ENCODE measurements at regions not wholly inside any gene's neighbourhood (a gene's known extent, or its start where the extent isn't known, plus 50 kb on each side); places are given as distances from the start of the nearest gene placed in this dataset.

DNA sequence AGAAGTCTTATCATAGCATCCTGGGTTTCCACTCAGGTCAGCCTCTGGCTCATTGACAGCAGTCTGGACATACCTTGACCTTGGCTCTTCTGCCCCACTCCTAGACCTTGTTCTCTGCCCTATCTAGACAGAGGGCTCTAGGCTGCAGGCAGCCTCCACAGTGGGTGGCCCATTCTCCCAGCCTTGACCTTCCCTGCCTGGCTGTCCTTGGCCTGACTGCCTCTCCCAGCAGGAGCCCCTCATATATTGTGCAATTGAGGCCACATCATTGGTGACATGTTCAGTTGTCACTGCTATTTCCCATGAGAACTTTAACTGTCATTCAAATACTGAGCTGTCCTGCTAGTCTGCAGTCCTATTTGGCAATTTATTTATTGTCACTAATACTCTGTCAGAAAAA lies 503.4 kb downstream of the PLXNA4 start:
- no peak for DNase-seq

DNA sequence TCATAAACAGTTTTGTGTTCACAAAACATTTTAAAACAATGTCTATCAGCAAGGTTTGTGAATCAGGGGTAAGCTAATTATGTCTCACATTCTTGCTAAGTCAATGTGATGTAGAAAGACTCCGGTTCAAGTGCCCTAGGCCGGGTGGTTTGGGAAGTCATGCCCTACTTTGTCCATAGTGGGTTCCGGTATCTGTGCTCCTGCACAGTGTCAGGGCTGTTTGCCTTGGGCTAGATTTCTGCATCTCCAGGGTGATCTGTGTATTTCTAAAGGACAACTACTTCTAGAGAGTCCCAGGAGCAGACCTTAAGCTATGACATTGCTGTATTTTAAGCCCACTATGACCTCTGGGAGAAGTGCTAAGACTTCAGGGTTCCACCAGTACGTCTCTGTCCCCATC lies 504.1 kb downstream of the PLXNA4 start:
- DNase-seq = no peak

DNA sequence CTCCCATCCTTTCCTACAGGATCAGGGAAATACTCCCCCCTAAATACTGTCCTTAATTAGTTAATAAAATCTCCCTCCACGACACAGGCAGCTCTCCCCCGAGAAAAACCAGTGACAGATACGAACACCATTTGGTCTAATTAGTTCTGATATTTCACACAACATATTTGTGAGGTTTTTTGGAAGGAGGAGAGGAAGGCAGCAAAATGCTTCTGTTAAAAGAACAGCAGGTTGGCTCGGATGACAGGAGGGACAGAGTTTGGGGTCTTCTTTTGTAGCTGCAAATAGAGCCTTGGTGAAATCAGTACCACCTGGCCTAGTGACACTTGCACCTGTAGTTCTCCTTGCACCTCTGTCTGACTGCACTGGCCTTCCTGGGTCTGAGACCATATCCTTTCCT lies 507.0 kb downstream of the PLXNA4 start:
- DNase-seq = no peak

DNA sequence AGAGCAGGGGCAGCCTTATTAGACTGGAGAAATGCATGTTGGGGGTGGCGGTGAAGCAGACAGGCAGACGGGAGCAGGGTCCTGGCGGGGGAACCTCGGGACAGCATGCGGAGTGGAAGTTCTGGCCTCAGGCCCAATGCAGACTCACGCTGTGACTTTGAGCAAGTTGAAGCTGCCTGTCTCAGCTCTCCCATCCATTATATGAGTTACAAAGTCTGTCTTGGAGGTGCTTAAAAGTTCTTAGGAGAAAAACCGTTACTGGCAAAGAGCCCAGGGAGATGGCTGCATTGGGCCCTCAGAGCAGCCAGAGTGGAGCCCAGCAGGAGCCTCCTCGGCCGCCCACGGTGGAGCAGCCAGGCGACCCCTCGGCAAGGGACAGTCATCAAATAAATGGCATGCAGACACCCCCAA lies 509.5 kb downstream of the PLXNA4 start:
- DNase-seq = no peak

DNA sequence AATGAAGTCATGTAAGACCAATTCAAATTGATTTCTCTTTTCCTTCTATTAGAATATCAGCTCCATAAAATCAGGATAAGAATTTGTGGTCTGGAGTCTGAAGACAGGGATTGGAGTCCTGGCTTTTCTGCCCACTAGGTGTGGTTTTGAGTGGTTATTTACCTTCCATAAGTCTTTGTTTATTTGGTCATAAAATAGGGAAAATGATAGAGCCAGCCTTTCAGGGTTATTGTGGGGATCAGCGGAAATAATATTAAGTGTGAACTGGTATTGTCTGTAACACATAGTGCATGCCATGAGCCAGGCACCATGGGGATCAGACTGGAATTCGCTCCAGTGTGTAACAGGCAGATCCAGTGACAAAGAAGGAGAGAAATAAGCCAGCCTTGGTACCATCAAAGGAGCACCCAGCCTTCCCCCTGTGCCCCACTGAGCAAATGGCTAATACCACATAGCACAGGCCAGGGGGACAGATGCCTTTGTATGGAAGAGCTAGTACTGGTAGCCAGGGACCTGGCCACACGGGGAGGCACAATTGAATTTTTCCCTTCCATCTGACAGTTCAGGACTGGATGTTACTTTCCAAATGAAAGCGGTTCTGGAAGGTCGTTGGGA lies 509.7 kb upstream of the PODXL start:
- no peak for DNase-seq

DNA sequence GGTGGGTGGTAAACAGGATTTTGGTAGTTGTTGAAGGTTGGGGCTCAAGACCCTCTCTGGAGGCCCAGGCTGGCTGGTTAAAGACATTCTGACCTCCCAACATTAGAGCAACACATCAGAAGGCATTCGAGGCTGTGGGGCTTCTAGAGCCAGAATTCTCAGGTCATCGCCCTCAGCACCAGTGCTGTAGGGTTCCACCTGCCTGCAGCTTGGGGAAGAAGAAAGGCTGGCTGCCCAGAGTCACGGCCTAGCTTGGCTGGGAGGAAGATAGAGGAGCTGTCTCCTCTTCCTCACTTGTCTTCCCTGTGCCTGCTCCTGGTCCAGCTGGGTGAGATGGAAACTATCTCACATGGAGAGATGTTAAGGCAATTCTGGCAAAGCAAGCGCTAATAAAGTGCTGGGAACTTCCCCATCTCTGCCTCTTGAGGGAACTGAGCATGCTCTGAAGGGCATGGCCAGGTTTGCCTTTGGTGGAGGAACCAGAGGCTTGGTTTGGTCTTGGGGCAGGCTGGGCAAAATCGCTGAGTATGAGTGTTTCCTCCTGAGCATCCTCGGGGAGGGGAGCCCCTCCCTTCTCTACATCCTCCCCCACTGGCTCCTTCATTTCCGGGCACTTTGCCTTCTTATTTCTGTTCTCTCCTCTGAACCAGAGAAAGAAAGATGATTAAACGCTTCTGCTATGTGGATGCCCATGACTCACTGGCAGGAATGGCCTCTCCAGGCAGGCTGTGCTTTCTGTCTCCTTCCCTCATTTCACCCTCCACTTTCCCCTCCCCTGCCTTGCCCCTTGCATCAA lies 509.0 kb upstream of the PODXL start:
- DNase-seq = no peak

DNA sequence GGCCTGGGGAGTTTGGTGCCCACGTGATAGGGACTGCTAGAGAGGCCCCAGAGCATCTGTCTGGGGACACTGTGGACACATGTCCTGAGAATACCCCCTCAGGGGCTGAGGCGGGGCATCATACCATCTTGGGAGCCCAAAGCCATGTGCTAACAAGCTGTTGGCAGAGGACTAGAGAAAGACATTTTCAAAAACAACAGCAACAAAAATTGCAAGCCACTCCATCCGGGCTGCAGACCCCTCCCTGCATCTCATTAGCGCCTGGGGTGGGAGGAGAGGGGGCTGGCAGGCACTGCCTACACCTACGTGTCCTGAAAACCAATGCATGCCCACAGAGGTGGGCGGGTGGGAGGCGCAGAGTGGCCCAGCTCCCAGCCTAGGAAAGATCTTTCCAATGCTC lies 507.4 kb upstream of the PODXL start:
- no peak for DNase-seq

DNA sequence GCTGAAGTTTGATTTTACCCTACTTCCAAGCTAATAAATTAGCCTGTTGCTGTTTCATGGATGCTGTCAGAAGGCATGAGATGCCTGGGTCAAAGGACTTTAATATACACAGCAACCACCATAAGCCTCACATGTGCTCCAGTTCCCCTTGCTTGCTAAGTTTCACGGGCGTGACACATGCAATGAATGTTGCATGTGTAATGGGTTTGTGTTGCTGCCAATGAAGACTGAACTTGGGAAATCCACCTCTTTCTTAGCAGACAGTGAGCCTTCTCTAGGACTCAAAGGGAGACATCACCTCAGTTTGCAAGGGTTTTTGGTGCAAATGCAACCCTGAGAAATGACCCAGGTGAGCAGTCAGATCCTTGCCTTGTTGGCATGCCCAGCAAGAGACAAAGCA lies 505.5 kb upstream of the PODXL start:
- DNase-seq = no peak

DNA sequence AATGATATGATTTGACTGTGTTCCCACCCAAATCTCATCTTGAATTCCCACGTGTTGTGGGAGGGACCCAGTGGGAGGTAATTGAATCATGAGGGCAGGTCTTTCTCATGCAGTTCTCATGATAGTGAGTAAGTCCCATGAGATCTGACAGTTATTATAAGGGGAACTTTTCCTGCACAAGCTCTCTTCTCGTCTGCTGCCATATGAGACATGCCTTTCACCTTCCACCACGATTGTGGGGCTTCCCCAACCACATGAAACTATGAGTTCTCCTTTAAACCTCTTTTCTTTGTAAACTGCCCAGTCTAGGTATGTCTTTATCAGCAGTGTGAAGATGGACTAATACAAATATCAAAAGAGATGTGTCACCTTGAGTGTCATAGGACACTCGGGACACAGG lies 502.7 kb upstream of the PODXL start:
- no peak for DNase-seq

DNA sequence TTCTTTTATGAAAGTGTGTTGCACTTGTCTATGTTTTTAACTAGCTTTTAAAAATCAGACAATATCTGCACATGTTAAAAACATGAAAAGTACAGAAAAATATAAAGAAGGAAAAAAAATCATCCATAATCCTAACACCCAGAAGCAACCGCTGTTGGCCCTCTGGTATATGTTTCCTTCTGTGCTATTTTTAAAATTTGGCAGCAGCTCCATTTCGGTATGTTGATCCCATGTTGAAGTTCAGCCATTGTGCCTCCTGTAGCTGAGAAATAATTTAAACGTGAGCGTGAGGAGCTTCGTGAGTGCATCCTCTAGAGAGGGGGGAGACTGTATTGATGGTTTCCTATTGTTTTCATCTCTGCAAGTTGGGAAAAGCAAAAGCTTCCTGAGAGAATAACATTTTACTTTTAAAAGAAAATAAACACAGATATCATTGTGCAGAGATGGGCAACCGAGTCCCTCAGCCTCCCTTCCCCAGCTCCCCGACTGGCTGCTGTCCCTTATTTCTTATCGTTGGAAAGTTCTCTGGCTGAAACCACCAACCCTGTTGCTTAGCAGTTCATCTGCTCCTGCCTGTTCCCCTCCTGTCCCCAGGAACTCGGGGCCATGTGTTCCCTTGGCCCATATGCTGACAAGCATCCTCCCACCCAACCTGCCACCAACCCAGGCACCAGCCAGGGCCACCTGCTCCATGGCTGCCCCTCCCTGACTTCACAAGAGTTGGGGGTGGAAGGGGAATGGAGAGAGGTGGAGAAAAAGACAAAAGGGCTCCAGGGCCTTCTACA lies 499.1 kb upstream of the PODXL start:
- DNase-seq = no peak

DNA sequence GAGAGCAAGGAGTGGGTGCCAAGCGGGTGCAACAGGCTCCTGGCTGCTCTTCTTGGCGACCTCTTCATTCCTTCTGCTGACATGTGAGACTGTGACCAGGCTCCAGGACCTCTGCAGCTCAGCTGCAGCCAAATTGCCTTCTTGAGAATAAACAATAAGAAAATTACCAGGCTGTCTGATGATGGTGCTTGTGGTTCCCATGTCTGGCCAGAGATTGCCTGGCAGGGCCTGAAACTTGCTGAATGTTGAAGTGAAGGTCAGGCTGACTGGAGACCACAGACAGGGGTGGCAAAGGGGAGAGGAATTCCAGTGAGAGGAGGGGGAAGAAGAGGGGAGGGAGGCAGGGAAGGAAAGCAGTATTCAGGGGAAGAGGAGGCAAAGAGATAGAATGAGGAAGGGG lies 497.4 kb upstream of the PODXL start:
- DNase-seq = no peak

DNA sequence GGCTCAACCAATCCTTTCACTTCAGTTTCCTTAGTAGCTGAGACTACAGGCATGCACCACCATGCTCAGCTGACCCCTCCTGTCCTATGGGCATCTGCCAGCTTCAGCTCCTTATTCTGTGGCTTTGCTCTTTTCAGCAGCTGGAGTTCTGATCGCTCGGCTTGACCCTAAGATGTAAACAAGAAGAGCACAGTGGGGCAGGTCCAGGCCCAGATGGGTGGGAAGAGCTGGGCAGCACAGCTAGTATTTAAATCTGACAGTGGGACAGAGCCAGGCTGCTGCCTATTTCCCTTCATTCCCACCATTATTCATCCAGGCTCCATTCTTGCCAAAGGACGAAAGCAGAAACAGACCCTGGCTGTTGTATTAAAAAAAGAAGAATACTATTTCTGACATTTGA lies 494.9 kb upstream of the PODXL start:
- no peak for DNase-seq

DNA sequence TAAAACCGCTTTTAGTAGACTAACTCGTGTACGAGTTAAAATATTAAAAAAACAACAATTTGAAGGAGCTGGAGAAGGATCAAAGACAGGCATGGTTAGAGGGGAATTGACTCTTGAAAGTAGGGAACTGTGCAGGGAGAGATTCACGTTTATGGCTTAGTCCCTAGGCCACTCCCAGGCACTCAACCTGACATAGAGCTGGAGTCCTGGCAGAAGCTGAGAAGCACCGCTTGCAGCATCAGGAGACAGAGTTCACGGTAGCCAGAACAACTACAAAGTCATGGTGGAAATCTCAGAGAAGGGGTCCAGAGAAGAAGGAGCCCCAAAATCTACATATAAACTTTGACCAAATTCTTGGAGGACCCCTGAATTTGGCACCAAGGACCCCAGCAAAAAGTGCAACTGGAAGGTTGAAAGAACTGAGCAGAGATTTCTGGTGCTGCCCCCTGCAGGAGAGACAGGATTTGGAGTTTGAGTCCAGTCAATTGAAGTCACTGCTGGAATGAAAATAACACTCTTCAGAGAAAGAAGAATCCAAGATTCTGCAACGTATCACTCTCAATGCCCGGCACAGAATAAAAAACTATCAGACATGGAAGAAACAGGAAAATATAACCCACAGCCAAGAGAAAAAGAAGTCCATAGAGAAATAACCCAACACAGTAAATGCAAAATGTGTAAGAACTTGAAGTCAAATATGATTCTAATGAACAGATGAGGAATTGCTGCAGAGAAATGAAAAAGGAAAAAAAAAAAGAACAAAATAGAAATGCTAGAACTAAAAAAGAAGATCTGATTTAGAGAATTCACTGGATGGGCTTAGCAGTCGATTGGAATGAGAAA lies 493.3 kb upstream of the PODXL start:
- peak; percentile 26 to 51 for DNase-seq

DNA sequence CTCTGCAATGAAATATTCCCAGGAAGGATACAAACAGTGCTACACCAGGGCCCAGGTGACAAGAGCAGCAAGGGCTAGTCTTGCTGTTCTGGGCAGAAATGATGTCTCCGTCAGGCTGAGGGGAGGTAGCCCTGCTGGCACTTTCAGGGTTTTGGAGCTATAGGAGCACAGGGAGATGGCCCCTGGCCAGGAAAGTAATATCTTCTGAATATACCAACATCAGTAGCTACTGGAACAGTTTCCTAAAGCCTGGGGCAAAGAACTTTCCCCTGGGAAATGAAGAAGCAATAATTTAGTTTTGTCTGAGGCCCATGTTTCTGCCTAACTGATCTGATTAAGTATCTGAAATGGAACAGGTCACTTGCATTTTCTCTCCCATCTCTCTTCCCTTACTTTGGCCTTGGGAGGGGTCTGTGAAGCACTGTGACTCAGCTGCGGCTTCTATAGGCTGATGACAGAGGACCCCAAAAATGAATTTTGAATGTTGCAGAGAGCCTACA lies 489.1 kb upstream of the PODXL start:
- no peak for DNase-seq

DNA sequence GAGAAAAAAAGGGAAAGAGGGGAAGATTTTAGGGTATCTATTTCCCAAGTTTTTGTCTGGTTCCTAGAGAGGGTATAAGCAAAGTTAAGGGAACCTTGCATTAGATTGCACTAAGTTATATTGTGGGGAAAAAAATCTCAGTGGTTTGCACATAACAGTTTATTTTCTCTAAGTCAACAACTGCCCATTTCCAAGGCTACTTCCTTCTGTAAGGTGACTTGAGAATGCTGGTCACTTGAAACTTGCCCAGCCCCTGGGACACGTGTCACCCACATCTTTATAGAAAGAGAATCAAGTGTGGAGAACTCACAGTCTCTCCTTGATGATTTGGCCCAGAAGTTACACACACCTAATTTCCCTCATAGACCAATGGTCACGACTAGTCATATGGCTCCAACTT lies 488.6 kb upstream of the PODXL start:
- DNase-seq = no peak

DNA sequence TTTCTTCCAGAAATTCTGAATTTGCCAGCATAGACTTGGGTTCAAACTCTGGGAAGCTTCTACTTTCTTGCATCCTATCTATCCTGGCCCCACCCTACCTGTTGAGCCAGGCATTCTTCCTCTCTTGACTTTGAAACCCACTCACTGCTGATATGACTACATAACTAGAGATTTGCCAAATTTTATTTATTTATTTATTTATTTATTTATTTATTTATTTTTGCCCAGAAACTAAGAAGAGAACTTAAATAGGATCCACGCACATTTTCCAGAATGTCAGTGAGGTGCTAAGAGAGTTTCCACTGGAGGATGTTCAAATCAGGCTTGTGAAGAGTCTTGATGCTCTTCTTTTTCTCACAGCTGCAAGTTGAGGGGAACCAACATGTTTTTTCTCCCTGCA lies 487.8 kb upstream of the PODXL start:
- DNase-seq = no peak

DNA sequence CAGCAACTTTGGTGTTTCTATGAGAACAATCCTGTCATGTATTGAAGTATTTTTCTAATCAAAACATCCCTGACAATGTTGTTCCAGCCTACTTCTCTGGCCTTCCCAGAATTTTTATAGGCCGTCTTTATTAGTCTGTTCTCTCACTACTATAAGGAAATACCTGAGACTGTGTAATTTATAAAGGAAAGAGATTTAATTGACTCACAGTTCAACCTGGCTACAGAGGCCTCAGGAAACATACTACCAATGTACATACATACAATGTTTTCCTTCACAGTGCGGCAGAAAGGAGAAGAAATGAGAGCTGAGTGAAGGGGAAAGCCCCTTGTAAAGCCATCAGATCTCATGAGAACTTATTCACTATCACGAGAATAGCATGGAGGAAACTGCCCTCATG lies 484.7 kb upstream of the PODXL start:
- DNase-seq = no peak

DNA sequence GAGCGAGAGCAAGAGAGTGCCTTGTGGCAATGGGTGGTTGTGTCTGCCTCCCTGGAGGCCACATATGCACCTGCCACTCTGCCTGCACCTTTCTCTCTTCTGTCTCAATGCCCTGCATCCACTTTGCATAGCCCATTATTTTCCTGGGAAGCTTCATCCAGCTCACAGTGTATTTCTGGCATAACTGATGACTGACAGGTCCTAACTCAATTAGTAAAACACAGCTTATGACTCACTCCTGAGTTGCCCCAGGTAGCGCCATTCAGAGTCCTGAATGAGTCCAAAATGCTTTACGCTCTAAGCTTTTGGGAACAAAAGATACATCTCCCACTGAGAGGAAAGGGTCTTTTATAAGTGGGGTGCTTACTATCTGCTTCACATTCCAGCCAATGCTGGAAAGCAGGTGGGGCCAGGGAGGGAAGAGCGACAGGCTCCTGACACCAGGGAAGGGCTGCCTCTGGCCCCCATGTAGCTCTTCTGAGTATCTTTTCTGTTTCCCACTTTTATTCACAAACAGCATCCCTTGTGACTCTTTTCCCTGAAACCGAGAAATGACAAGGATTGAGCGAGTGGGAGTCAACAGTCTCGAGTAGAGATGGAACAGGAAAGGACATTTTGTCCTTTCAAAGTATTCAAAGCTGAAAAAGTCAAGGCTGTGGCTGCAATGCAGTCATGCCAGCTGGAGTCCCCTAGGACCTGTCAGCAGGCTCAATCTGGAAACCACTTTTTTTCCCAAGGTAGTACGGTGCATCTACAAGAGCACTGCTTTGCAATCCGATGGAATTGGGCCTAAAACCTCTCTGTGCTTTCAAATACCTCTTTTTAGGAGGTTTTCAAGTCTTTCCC lies 479.3 kb upstream of the PODXL start:
- DNase-seq = no peak

DNA sequence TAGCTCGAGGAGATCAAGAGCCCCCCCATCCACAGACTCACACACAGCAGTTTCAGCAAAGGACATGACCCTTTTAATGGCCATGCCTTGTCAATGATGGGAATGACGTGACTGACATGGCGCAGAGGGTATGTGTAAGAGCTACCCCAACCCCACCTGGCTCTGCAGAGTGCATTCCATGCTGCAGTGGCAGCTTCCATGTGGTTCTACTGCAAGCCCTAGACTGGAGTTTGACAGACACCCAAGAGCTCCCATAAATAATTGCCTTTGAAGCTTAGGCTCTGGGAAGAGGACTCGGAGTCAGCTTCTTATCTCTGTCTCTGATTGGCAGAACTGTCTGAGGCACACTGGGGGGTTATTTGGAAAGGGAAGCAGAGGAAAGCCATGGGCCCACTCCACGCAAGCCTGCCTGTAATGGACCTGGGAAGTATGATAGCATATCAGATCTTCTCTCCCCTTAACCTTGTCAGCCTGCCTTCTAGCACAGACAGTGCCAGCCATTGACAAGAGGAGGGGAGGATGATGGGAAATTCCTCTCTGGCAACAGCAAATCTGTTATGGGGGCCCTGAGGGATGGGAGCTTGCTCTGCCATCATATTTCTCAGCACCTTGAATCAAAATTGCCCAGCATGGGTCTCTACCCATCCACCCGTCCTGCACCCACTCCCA lies 478.5 kb upstream of the PODXL start:
- no peak for DNase-seq

DNA sequence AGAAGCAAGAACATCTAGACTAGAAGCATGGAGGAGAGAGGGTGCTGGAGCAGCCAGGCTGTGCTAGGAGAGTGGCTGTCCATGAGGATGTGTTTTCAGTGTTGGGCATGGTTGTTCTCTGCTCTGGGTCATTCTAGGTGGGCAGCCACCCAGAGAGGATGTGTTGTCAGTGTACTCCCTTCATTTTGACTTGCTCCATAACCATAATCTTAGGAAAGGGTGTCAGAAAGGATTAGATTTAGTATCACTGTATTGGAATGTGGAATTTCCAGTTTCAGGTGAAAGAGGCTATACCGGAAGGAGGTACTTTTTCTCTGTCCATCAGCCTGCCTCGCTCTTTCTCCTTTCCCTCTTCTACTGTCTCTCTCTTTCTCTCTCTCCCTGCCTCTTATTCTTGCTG lies 474.5 kb upstream of the PODXL start:
- no peak for DNase-seq

DNA sequence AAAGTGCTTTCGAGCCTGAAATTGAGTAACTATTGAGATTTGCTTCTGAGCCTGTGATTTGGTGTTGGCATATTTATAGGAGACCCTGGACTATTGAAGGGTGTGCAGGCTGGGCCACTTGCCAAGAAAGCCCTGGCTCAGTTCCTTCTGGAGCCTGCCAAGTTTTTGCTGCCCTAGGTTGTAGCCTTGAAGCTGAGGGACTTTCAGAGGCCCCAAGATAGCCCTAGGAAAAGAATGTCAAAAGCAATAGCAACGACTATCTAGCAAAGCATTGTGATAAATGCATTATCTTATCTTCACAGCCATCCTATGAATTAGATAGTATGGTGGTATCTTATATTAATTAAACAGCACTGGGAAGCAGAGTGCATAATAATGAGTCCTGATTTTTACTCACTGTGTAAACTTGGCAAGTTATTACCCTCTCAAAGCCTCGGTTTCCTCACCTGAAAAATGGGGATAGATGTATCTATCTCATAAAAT lies 473.7 kb upstream of the PODXL start:
- no peak for DNase-seq
